Dedifferentiated amniotic fluid mesenchymal stem cell (primary cell): ENCODE measurements at regions not wholly inside any gene's neighbourhood (a gene's known extent, or its start where the extent isn't known, plus 50 kb on each side); places are given as distances from the start of the nearest gene placed in this dataset.
"Not testable (repeated sequence)": the region's sequence is repeated elsewhere in the genome, so short reads cannot be mapped to it uniquely, and the experiment has no call there.

Source experiments
- DNase-seq: peaks from one replicate; pipeline ENCODE4 v3.0.0-alpha.2; 2016; ENCODE audit errors: extremely low spot score

DNA sequence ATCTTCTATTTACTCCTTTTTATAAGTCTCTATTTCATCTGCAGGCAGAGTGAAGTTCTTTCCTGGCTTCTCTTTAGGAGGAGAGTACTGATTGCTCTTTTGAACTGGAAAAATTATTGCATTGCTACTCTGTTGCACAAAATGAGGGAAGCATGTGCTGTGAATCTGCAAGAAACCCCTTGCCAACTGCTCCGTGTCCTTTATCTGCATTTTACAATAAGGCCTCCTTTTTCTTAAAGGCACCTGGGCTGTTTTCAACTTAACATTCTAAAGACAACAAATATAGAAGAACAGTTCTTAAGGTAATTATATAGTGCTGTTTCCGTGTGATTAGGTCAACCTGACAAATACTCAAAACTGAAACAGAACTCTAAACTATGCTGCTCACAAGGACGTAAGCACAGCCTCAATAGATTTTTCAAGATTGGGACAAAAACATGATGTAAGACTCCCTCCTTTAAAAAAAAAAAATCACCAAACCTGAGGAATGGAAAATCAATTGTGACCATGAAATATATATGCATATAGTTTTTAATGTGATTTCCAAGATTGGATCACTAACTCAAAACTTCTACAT lies 716.6 kb upstream of the INTU start:
- no peak for DNase-seq

DNA sequence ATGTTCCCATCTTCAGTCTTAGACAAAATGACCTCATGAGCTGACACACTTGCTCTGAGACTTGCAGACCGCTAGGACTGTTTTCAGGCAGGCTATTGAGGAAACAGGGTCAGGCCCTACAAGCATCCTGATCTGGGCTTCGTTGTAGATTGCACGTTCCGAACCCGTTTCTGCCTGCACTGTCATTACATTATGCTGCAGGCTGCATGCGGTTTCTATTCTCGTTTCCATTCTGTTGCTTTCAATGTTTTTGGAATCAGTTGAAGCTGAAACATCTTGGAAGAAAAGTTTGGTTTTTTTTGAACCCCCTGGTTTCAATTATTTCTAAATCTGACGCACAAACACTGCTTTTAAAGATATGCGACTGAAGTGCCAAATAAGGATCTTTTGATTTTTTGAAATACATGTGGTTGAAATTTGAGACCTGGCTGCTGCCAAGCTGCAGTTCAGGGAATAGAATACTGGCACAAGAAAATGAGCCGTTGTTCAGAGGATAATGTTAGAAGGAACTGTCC lies 716.1 kb upstream of the INTU start:
- DNase-seq, result peak; percentile 87

DNA sequence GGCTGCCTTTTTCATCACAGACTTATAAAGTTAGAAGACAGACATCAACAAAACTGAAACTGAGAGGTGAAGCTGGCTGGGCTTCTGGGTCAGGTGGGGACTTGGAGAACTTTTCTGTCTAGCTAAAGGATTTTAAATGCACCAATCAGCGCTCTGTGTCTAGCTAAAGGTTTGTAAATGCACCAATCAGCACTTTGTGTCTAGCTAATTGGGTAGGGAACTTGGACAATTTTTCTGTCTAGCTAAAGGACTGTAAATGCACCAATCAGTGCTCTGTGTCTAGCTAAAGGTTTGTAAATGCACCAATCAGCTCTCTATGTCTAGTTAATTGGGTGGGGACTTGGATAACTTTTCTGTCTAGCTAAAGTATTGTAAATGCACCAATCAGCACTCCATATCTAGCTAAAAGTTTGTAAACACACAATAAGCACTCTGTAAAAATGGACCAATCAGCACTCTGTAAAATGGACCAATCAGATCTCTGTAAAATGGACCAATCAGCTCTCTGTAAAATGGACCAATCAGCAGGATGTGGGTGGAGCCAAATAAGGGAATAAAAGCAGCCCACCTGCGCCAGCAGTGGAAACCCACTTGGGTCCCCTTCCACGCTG lies 710.3 kb upstream of the INTU start:
- DNase-seq, result not testable (repeated sequence)

DNA sequence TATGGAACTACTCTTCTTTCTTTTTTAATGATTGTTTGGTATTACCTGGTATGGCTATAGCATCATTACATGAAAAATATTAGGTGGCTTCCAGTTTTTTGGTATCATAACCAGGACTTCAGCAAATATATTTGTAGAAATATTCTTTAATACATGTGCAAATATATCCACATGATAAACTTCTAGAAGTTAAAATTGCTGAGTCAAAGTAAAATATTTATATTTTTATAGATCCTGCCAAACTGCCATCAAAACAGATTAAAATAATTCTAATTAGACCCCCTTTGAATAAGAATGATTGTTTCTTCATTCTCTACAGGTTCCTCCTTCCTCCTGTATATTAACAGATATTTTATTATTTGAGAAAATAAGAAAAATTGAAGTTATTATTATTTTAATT lies 708.5 kb upstream of the INTU start:
- no peak for DNase-seq

DNA sequence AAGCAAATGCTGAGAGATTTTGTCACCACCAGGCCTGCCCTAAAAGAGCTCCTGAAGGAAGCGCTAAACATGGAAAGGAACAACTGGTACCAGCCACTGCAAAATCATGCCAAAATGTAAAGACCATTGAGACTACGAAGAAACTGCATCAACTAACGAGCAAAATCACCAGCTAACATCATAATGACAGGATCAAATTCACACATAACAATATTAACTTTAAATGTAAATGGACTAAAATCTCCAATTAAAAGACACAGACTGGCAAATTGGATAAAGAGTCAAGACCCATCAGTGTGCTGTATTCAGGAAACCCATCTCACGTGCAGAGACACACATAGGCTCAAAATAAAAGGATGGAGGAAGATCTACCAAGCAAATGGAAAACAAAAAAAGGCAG lies 702.7 kb upstream of the INTU start:
- DNase-seq, result not testable (repeated sequence)

DNA sequence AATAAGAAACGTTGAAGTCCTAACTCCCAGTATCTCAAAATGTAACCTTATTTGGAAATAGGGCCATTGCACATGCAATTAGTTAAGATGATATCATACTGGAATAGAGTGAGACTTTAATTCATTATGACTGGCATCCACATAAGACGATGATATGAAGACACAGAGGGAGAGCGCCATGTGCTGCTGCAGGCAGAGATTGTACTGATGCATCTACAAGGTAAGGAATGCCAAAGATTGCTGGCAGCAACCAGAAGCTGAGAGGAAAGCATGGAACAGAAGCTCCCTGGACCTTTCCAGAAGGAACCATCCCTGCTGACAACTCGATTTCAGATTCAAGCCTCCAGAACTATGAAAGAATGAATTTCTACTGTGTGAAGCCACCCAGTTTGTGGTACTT lies 697.0 kb upstream of the INTU start:
- DNase-seq, result no peak

DNA sequence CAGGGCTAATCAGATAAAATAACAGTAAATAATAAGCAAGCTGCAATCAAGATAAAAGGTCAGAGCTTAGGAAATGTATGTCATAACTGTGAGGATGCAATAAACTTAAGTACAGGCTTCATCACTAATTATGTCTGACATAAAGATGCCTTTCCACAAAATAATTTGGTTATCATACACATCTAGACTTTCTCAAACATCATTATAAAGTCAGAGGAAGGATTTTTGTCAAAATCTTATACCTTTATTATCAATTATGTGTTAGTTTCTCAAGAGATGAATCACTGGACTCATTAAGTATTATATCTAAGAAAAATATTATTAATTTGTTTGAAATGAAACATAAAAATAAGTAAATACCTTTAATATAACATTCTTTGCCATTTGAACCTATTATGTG lies 695.4 kb upstream of the INTU start:
- DNase-seq, result no peak

DNA sequence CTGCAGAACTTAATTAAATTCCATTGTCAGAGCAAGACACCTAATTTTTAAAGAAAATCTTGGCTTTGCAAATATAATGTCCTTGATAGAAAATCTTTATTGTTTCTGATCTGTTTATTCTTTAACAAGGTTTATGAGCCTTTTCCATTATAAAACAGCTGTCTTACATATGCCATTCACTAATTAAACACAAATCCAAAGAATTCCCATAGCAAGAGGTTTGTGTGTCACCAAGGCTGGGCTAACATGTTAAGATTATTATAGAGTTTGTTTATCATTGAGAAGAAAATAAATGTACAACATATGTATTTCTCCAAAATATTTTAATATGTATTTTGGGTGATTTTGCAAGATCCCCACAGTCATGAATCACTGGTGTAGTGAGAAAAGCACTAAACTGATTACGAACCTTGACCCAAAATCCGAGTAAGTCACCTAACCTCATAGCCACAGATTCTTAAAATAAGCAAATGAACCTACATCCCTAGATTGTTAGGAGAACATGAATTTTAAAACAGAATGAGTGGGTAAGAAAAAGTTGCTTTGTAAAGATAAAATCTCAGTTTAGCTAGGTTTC lies 694.8 kb upstream of the INTU start:
- no peak for DNase-seq

DNA sequence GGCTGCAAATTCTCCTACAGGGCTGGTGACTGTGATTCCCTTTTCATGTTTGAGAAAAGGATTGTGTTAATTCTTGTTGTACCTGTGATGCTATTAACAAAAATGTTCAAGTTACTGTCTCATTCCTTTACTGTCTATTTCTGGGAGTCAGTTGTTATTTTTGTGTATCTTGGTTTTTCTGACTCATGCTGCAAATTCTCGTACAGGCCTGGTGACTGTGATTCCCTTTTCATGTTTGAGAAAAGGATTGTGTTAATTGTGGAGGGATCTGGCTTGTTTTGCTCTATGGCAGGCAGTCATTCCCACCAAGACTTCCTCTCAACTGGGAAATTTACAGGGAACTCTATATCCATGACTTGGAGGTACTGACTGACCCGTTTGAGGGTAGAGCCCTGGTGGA lies 693.4 kb upstream of the INTU start:
- no peak for DNase-seq

DNA sequence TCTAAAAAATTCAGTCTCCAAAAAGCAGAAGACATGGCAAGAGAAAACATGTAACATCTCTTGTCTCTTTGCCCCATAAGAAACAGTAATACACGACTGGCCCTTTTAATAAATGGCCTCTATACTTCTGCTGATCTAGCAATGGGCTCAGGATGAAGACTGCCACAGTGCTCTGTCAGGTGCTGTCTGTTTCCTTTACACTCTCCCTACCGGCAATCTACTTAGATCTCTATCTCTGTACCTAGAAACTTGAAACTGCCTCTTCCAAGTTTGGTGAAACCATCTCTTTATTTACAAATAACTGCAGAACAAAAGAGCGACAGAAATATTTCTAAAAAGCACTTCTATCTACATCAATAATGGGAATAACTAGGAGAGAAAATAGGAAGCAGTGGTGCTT lies 685.2 kb upstream of the INTU start:
- no peak for DNase-seq

DNA sequence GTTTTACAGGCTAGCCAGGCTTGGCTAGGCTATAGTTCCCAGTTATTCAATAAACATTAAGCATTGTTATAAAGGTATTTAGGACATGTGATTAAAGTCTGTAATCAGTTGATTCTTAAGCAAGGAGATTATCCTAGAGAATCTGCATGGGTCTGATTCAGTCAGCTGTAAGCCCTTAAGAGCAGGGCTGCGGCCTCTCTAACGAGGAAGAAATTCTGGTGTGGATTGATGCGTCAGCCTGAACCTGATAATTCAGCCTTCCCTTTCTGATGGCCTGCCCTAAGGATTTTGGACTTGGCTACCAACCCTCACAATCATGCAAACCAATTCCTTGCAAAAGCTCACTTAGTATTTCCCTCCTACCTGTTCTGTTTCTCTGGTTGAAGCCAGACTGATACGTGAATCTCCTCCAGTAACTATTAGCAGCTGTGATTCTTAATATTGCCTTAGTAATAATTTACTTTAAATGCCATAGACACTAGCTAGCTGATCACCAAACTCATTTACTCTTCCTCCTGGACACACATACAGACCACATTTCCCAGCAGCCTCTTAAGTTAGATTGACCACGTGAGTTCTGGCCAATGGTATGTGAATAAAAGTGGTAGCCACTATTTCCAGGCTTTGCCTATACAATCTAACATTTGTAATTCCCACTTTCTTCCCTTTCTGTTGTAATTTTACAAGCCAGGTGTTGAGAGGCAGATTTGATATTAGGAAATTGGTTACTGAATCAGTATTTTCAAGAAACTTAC lies 678.0 kb upstream of the INTU start:
- DNase-seq, result no peak

DNA sequence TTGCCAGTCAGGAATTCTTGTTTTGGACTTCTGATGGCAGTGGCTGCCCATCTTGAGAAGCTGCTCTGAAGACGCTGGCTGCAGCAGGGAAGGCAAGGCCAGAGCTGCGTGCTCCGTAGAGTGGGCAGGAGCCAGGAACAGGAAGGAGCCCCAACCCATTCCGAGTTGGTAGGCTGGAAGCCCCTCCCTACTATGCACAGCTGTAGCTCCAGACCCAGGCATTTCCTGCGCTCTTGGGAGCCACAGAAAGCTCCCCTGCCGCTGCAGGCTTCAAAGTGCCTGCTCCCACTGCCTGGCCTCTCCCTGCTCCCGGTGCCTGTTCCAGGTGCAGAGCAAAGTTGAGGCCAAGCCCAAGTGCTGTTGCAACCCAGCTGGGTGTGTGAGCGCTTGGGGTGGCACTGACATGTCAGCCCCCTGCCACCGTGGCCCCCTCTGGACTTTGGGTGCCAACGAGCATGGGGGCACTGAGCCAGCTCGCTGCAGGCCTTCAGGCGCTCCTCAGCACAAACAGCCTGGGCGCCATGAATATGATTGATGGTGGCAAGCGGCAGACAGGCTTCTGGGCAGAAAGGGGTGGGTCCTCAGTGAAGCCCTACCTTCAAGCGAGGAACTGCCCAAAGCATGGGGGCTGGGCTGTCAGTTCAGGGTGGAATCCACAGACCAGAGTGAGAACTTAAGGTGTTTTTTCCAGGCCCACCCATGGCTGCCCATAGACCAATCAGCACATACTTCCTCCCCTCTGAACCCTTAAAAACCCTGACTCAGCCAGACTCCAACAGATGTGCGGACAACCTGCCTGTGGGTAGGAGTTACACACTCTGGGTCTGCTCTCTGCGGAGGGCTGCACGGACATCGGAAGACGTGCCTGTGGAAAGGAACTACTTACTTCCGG lies 677.2 kb upstream of the INTU start:
- DNase-seq, result no peak

DNA sequence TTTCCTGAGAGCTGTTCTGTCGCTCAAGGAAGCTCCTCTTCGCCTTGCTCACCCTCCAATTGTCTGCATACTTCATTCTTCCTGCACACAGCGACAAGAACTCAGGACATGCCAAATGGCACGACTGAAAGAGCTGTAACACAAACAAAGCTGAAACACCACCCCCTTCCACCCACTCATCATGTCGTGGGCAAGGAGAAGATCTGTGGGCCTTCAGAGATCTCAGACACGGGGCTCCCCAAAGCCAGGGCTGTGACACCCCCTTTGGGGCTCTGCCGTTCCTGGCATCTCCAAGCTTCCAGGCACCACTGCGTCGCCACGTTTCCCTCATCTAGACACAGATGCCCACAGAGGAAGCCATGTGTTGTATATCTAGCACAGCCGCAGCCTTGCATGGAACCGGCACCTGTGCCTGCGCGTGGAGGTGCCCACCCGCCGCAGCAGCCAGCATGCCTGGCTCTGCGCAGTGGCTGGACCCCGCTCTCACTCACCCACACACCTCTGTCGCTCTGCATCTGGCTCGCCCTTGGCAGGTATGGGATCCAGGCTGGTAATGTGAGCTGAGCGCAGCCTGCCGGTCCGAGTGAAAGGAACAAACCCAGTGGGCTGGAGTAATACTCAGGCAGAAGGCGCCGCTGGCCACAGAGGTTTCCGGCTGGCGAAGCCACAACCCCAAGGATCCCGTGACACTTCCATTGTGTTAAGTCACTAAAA lies 676.4 kb upstream of the INTU start:
- DNase-seq, result no peak

DNA sequence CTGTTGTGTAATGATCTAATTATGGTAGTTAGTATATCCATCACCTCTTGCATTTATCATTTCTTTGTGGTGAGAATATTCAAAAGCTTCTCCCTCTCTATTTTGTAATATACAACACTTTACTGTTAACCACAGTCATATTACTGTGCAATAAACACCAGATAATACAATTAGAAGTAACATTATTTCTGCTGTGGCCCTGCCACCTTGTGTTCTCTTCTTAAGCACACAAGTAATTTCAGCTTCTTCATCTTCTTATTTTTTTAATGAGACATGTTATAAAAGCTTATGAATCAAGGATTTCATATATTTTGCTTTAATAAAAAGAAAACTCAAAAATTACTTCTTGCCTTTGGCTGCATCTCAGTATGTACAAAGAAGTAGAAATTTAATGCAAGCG lies 675.2 kb upstream of the INTU start:
- DNase-seq, result no peak

DNA sequence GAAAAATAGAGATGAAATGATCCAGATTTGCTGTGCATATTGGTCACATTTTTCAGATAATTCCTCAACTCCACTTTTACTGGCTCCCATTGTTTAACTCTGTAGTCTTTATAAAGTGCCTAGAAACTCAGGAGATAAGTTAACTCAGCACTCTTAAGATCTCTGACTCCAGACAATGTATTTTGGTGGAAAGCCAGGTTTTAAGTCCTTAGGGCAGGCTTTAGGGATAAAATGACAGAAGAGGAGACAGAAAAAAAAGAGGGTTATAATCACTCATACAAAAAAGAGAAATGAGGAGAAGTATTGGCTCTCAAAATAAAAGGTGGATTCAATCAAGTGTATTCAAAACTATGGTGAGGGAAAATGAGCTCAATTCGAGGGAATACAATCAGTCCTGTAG lies 674.8 kb upstream of the INTU start:
- no peak for DNase-seq

DNA sequence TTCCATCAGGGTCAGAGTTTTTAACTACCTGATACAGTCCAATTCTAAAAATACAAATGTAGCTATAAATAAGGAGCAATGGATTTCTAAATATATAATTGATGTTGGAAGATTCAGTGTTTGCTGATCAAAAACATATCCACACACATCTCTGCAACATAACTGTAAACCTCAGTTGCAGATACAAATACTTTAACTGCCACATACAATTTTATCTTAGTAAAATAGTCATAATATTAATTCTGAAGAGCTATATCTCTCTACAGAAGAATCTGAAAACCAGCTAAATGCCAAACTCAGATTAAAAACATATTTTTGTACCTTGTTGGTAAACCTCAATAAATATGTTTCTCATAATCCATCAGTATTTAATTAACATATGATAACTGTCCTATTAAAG lies 674.3 kb upstream of the INTU start:
- no peak for DNase-seq

DNA sequence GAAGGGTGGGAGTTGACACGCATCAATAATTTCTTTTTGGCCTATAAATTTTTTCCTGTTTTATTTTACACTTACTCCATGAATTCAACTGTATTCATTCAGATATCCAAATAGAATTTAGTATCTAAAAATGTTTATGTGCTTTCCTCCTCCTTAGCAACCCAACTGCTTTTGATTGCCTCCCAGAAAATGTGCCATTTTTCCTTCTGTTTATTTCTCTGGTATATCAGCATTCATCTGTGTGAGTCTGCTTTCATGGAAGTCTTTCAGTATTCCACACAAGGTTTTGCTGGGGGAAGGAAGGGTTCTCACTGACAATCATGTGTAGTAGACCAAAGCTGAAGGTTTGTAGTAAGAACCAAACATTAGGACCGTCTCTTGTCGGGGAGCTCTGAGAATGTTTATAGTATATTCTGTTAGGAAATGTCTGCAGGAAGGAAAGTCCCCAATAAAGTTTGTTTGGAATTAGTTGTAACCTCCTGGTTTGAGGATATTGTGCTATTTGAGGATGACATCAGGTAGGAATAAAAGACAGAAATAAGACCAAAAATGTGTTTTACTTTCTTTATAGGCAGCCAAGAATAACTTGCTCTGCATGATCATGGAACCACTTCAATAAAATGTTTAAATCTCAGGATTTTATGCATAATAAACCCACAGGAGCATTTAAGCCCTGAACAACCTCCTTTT lies 673.6 kb upstream of the INTU start:
- DNase-seq, result no peak

DNA sequence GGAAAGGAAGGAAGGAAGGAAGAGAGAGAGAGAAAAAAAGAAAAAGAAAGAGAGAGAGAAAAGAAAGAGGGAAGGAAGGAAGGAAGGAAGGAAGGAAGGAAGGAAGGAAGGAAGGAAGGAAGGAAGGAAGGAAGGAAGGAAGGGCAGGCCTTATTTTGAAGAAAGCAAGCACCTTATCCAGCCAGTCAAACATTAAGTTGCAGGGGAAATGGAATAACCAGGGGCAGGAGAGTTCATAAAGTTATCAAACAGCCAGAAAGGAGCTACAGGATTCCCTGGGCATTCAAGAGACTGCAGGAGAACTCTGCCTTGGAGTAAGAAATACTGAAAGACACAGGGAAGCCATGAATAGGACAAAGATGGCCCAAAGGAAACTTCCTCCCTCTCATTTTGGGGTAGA lies 672.0 kb upstream of the INTU start:
- no peak for DNase-seq

DNA sequence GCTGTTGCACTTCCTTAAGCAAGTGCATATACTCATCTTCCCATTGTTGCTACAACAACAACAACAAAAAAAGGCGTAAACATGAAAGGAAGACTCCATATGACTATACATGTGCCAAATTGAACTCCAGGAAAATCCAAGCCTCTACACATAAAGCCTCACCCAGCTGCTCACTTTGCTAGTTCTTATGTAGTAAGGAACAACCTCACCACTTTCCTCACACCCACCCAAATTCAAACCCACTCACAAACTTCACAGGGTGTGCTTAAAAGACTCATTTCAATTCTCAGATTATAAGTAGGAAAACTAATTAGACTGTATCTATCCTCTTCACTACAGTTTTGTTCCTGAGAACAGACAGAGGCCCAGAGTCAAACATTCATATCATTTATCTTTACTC lies 671.1 kb upstream of the INTU start:
- no peak for DNase-seq

DNA sequence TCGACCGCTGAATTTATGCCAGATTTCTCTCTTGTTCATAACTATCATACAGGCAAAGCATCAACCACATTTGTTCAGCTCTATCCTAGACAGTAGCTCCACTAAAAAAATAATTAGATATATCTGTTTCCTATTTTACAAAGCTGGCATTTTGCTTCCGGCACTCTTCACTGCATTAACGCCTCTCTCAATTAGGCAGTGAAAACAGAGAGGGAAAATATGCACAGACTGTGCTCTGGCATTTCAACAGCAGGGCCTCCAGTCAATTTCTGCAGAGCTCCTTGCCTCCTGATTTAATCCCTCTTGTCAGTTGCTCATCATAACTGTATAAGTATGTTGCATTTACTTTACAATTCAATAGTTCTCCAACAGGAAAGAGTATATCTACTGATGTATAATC lies 666.9 kb upstream of the INTU start:
- no peak for DNase-seq
